Lung microvascular endothelial cell (primary cell): ENCODE measurements at regions not wholly inside any gene's neighbourhood (a gene's known extent, or its start where the extent isn't known, plus 50 kb on each side); places are given as distances from the start of the nearest gene placed in this dataset.

Experiments used
- DNase-seq, 2 donors: peaks; one replicate each; pipeline versions ENCODE4 v3.0.0 to v3.0.0-alpha.2; 2010; ENCODE audit warnings: low read depth in 2 of 2

- peak in 1 of 2 donors; percentile 16 for DNase-seq
Measured at GRCh38 chr18:28559511-28559910, 382.6 kb upstream of the CDH2 start.

- DNase-seq: no peak
Measured at GRCh38 chr18:28541934-28542333, 365.0 kb upstream of the CDH2 start.

GRCh38 chr18:28541276-28541930, 364.5 kb upstream of the CDH2 start:
- no peak for DNase-seq

GRCh38 chr18:28529644-28530043, 352.7 kb upstream of the CDH2 start:
- peak in 1 of 2 donors; percentile 10 for DNase-seq

- DNase-seq: no peak
Measured at GRCh38 chr18:28526196-28526595, 349.3 kb upstream of the CDH2 start.

GRCh38 chr18:28523758-28524475, 347.0 kb upstream of the CDH2 start:
- DNase-seq: no peak

- DNase-seq: no peak
Measured at GRCh38 chr18:28522236-28522635, 345.3 kb upstream of the CDH2 start.

- DNase-seq: no peak
Measured at GRCh38 chr18:28519997-28520396, 343.1 kb upstream of the CDH2 start.

- no peak for DNase-seq
Measured at GRCh38 chr18:28514699-28515098, 337.8 kb upstream of the CDH2 start.

GRCh38 chr18:28512357-28512756, 335.4 kb upstream of the CDH2 start:
- DNase-seq: peak in 1 of 2 donors; percentile 11

- DNase-seq: no peak
Measured at GRCh38 chr18:28511413-28511821, 334.5 kb upstream of the CDH2 start.

GRCh38 chr18:28510210-28510609, 333.3 kb upstream of the CDH2 start:
- no peak for DNase-seq

GRCh38 chr18:28504066-28504465, 327.1 kb upstream of the CDH2 start:
- no peak for DNase-seq

GRCh38 chr18:28494151-28494550, 317.2 kb upstream of the CDH2 start:
- DNase-seq: no peak

GRCh38 chr18:28485918-28486317, 309.0 kb upstream of the CDH2 start:
- no peak for DNase-seq

- DNase-seq: no peak
Measured at GRCh38 chr18:28485210-28485801, 308.4 kb upstream of the CDH2 start.

GRCh38 chr18:28478531-28478930, 301.6 kb upstream of the CDH2 start:
- DNase-seq: no peak

- no peak for DNase-seq
Measured at GRCh38 chr18:28476302-28476701, 299.4 kb upstream of the CDH2 start.

- DNase-seq: no peak
Measured at GRCh38 chr18:28469946-28470345, 293.0 kb upstream of the CDH2 start.

GRCh38 chr18:28468901-28469300, 292.0 kb upstream of the CDH2 start:
- no peak for DNase-seq

GRCh38 chr18:28466204-28466603, 289.3 kb upstream of the CDH2 start:
- no peak for DNase-seq

GRCh38 chr18:28459587-28459986, 282.7 kb upstream of the CDH2 start:
- DNase-seq: no peak

GRCh38 chr18:28458751-28459150, 281.8 kb upstream of the CDH2 start:
- no peak for DNase-seq
